ENCODE measurements at regions not wholly inside any gene's neighbourhood (a gene's known extent, or its start where the extent isn't known, plus 50 kb on each side); places are given as distances from the start of the nearest gene placed in this dataset.

GRCh38 chr6:164925681-164926530, 383.5 kb downstream of the C6orf118 start:
- Histone ChIP-seq H3K9me1 (ENCODE audit: control insufficient read depth, insufficient read depth, low read length) (no peaks in the 10 kb centered on the region), H3K36me3 (ENCODE audit: control insufficient read depth, insufficient read depth, low read length) (no peaks in the 10 kb centered on the region), H3K9ac (ENCODE audit: insufficient read depth in 1 of 2, low read depth in 2 of 2, low read length in 2 of 2) (no peak overlapping the region), H4K20me1 (replicated peaks; ENCODE audit: control insufficient read depth, insufficient read depth, low read length) (no peaks in the 10 kb centered on the region), H3K4me3 (no peak overlapping the region), H3K27me3 (ENCODE audit: control insufficient read depth in 2 of 2, insufficient read depth in 2 of 2, low read length in 2 of 2) (no peaks in the 10 kb centered on the region), H3K4me2 (ENCODE audit: insufficient read depth, low read length) (no peak overlapping the region), H3K9me3 (replicated peaks; ENCODE audit: control insufficient read depth, insufficient read depth, low read depth, low read length) (peaks cover 8% of the 10 kb centered on the region), H3K4me1 (replicated peaks in 1 of 2; ENCODE audit: control insufficient read depth in 2 of 2, insufficient read depth in 2 of 2, low read length in 2 of 2) (no peaks in the 10 kb centered on the region), H2AFZ (ENCODE audit: low read depth, low read length) (no peak overlapping the region), H3K27ac (ENCODE audit: extremely low read depth, low read depth, low read length) (no peak overlapping the region), H3K79me2 (ENCODE audit: control insufficient read depth, insufficient read depth, low read length) (no peaks in the 10 kb centered on the region)
- BruUV-seq (replicated peaks) = no TSS peak
- 3% methylated on average over 5 of the region's 5 CpGs for WGBS (ENCODE audit: insufficient coverage, low coverage, missing lambda C conversion rate)
- CTCF ChIA-PET (ENCODE audit: low intra/inter-chr PET ratio) = no interaction called here
- ATAC-seq (no peak), DNase-seq (ENCODE audit: extremely low read depth in 1 of 4, low spot score in 3 of 4) (no peak), FAIRE-seq (peak; percentile 82)
- POLR2A ChIA-PET = no interaction called here
- intact Hi-C loops (cut with micrococcal nuclease) = loop anchor here (2.0 to 5.0 kb wide), 4 partner anchors 579 to 1744 kb away; no protein-coding TSS in a partner anchor
- in situ Hi-C loops (cut with MboI) = no loop called here
- TF ChIP-seq ZBTB26 (CRISPR knock-in tag; IDR thresholded peaks at IDR 0.05) (0 out of 2 replicates have a peak, but pooled peaks have one; percentile 47), TSC22D4 (tag; IDR thresholded peaks at IDR 0.05) (peak; percentile 74; the same call in 1 of the 2 replicates), CCAR2 (IDR thresholded peaks at IDR 0.05; ENCODE audit: low read depth, low read length) (no peak)

All from K562 (cell line).